GM23338 (cell line): ENCODE measurements at regions not wholly inside any gene's neighbourhood (a gene's known extent, or its start where the extent isn't known, plus 50 kb on each side); places are given as distances from the start of the nearest gene placed in this dataset.

Source experiments
- ATAC-seq: fragments of 200-7000 bp; cut with Tn5 transposase; 3 replicates; pipeline ENCODE4 v1.9.1; 2020
- DNase-seq: peaks from one replicate; pipeline ENCODE4 v3.0.0-alpha.2; 2015; ENCODE audit warnings: low spot score
- H2AFZ ChIP-seq: fragments of 200-600 bp; sonication (generic); 2 replicates; pipeline ENCODE4 v1.8.0; 2016; ENCODE audit warnings: antibody characterized with exemption, mild to moderate bottlenecking, moderate library complexity
- H3F3A ChIP-seq: fragments of 200-600 bp; sonication (generic); replicated peaks from 2 replicates; pipeline ENCODE4 v1.8.0; 2017; ENCODE audit warnings: antibody characterized with exemption, mixed run types, low read depth
- H3K27ac ChIP-seq: fragments of 200-600 bp; sonication (generic); 2 replicates; pipeline ENCODE4 v1.6.1; 2016; ENCODE audit warnings: low read depth
- H3K27me3 ChIP-seq: fragments of 200-600 bp; sonication (generic); 2 replicates; pipeline ENCODE4 v1.8.0; 2016; ENCODE audit warnings: mild to moderate bottlenecking, mixed run types, moderate library complexity; ENCODE audit not compliant: insufficient read depth
- H3K36me3 ChIP-seq: fragments of 200-600 bp; sonication (generic); 2 replicates; pipeline ENCODE4 v1.8.0; 2016; ENCODE audit warnings: mild to moderate bottlenecking; ENCODE audit not compliant: insufficient read depth
- H3K4me1 ChIP-seq: fragments of 200-600 bp; sonication (generic); 2 replicates; pipeline ENCODE4 v1.8.0; 2016; ENCODE audit warnings: mild to moderate bottlenecking, moderate library complexity; ENCODE audit not compliant: insufficient read depth
- H3K4me2 ChIP-seq: fragments of 200-600 bp; sonication (generic); 2 replicates; pipeline ENCODE4 v1.7.1; 2017; ENCODE audit warnings: mixed run types
- H3K4me3 ChIP-seq: fragments of 200-600 bp; sonication (generic); 2 replicates; pipeline ENCODE4 v1.6.1; 2016; ENCODE audit warnings: mixed run types
- H3K79me2 ChIP-seq: fragments of 200-600 bp; sonication (generic); replicated peaks from 2 replicates; pipeline ENCODE4 v1.8.0; 2017; ENCODE audit warnings: mild to moderate bottlenecking; ENCODE audit not compliant: insufficient read depth
- H3K9me2 ChIP-seq: fragments of 200-600 bp; sonication (generic); 2 replicates; pipeline ENCODE4 v1.8.0; 2017; ENCODE audit not compliant: insufficient read depth
- H4K20me1 ChIP-seq: fragments of 200-600 bp; sonication (generic); replicated peaks from 2 replicates; pipeline ENCODE4 v1.8.0; 2017; ENCODE audit warnings: mild to moderate bottlenecking; ENCODE audit not compliant: insufficient read depth
- H3K27ac Mint-ChIP-seq: 2 replicates; pipeline ENCODE4 v1.8.0; 2020; ENCODE audit warnings: inconsistent platforms, mild to moderate bottlenecking, moderate library complexity, mixed read lengths
- H3K27me3 Mint-ChIP-seq: 3 replicates; pipeline ENCODE4 v1.8.0; 2022; ENCODE audit warnings: low read depth, mild to moderate bottlenecking, moderate library complexity, mixed read lengths, inconsistent platforms; ENCODE audit not compliant: insufficient read depth, poor library complexity
- H3K36me3 Mint-ChIP-seq: 3 replicates; pipeline ENCODE4 v1.8.0; 2021; ENCODE audit warnings: low read depth, mild to moderate bottlenecking, inconsistent platforms, moderate library complexity, mixed read lengths
- H3K4me1 Mint-ChIP-seq: 3 replicates; pipeline ENCODE4 v1.8.0; 2020; ENCODE audit warnings: mild to moderate bottlenecking, inconsistent platforms, mixed read lengths
- H3K4me3 Mint-ChIP-seq: 3 replicates; pipeline ENCODE4 v1.8.0; 2021; ENCODE audit warnings: moderate library complexity, mild to moderate bottlenecking, inconsistent platforms, mixed read lengths
- H3K9me3 Mint-ChIP-seq: 3 replicates; pipeline ENCODE4 v1.8.0; 2020; ENCODE audit warnings: moderate library complexity, mild to moderate bottlenecking, inconsistent platforms, mixed read lengths
- CREB1 ChIP-seq: fragments of 250-450 bp; sonication (Bioruptor Pico); IDR thresholded peaks from 2 replicates; pipeline ENCODE4 v1.5.0; 2020; ENCODE audit warnings: low read depth, mild to moderate bottlenecking, moderate library complexity
- EZH2 ChIP-seq: fragments of 200-600 bp; sonication (generic); IDR thresholded peaks from one replicate; pipeline ENCODE4 v1.8.0; 2017; ENCODE audit warnings: antibody characterized with exemption, mild to moderate bottlenecking, low read depth; ENCODE audit not compliant: unreplicated experiment
- EZH2phosphoT487 ChIP-seq: fragments of 200-600 bp; sonication (generic); IDR thresholded peaks from one replicate; pipeline ENCODE4 v1.8.1; 2018; ENCODE audit warnings: antibody characterized with exemption; ENCODE audit not compliant: unreplicated experiment
- JUNB ChIP-seq: IDR thresholded peaks from one replicate; pipeline ENCODE4 v1.6.1; 2016; ENCODE audit warnings: antibody characterized with exemption; ENCODE audit not compliant: unreplicated experiment
- NANOG ChIP-seq: IDR thresholded peaks from 2 replicates; pipeline ENCODE4 v1.6.1; 2016; ENCODE audit warnings: antibody characterized with exemption, borderline replicate concordance
- POLR2AphosphoS5 ChIP-seq: IDR thresholded peaks from 2 replicates; pipeline ENCODE4 v1.6.1; 2016; ENCODE audit warnings: antibody characterized with exemption, low read depth
- REST ChIP-seq: IDR thresholded peaks from one replicate; pipeline ENCODE4 v1.6.1; 2018; ENCODE audit warnings: antibody characterized with exemption; ENCODE audit not compliant: unreplicated experiment
- STAT1 ChIP-seq: IDR thresholded peaks from one replicate; pipeline ENCODE4 v1.6.1; 2016; ENCODE audit warnings: antibody characterized with exemption; ENCODE audit not compliant: unreplicated experiment
- ZNF114 ChIP-seq: fragments of 250-450 bp; sonication (Bioruptor Pico); IDR thresholded peaks from 2 replicates; pipeline ENCODE4 v1.5.0; 2020; ENCODE audit warnings: mild to moderate bottlenecking, moderate library complexity
- ZNF331 ChIP-seq: fragments of 250-450 bp; sonication (Bioruptor Pico); IDR thresholded peaks from 2 replicates; pipeline ENCODE4 v1.5.0; 2020; ENCODE audit warnings: low read depth, mild to moderate bottlenecking, moderate library complexity
- ZNF462 ChIP-seq: fragments of 250-450 bp; sonication (Bioruptor Pico); IDR thresholded peaks from 2 replicates; pipeline ENCODE4 v1.5.0; 2020; ENCODE audit warnings: mild to moderate bottlenecking, moderate library complexity
- TF ChIP-seq, protein P1 (sequence below): IDR thresholded peaks from 2 replicates; pipeline ENCODE4 v1.6.1; 2016; ENCODE audit warnings: antibody characterized with exemption
- TF ChIP-seq, protein P2 (sequence below), 2 experiments: fragments of 200-600 bp in 1 of 2; sonication (generic) in 1 of 2; conservative IDR thresholded peaks; 2 replicates each; pipeline versions ENCODE4 v1.5.1 to v1.6.1; 2016 to 2017; ENCODE audit warnings: antibody characterized with exemption in 2 of 2, low read depth in 2 of 2, mild to moderate bottlenecking in 2 of 2, moderate library complexity in 1 of 2

- Histone ChIP-seq H3K4me3 (no peak overlapping the region), H3K36me3 (no peaks in the 10 kb centered on the region), H3K9me2 (no peaks in the 10 kb centered on the region), H3K4me2 (no peak overlapping the region), H4K20me1 (no peaks in the 10 kb centered on the region), H3K79me2 (no peaks in the 10 kb centered on the region), H3F3A (no peaks in the 10 kb centered on the region), H3K27me3 (no peaks in the 10 kb centered on the region), H3K4me1 (no peaks in the 10 kb centered on the region), H2AFZ (peak overlapping the region; percentile 25; the same call in 1 of the 2 replicates), H3K27ac (no peak overlapping the region)
- H3K4me3 Mint-ChIP-seq = no peak overlapping the region
- no peak overlapping the region for H3K27ac Mint-ChIP-seq
- ATAC-seq (no peak), DNase-seq (no peak)
- no peaks in the 10 kb centered on the region for H3K36me3 Mint-ChIP-seq
- no peaks in the 10 kb centered on the region for H3K9me3 Mint-ChIP-seq
- TF ChIP-seq, protein P1, sequence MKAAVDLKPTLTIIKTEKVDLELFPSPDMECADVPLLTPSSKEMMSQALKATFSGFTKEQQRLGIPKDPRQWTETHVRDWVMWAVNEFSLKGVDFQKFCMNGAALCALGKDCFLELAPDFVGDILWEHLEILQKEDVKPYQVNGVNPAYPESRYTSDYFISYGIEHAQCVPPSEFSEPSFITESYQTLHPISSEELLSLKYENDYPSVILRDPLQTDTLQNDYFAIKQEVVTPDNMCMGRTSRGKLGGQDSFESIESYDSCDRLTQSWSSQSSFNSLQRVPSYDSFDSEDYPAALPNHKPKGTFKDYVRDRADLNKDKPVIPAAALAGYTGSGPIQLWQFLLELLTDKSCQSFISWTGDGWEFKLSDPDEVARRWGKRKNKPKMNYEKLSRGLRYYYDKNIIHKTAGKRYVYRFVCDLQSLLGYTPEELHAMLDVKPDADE = no peak
- TF ChIP-seq, protein P2, sequence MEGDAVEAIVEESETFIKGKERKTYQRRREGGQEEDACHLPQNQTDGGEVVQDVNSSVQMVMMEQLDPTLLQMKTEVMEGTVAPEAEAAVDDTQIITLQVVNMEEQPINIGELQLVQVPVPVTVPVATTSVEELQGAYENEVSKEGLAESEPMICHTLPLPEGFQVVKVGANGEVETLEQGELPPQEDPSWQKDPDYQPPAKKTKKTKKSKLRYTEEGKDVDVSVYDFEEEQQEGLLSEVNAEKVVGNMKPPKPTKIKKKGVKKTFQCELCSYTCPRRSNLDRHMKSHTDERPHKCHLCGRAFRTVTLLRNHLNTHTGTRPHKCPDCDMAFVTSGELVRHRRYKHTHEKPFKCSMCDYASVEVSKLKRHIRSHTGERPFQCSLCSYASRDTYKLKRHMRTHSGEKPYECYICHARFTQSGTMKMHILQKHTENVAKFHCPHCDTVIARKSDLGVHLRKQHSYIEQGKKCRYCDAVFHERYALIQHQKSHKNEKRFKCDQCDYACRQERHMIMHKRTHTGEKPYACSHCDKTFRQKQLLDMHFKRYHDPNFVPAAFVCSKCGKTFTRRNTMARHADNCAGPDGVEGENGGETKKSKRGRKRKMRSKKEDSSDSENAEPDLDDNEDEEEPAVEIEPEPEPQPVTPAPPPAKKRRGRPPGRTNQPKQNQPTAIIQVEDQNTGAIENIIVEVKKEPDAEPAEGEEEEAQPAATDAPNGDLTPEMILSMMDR (conservative IDR thresholded peaks at IDR 0.05; ENCODE audit: low read depth in 2 of 2) = no peak
- no peak for TF ChIP-seq JUNB
- no peak for TF ChIP-seq NANOG
- TF ChIP-seq POLR2AphosphoS5 = no peak
- TF ChIP-seq REST = no peak
- TF ChIP-seq EZH2phosphoT487 = no peak
- TF ChIP-seq CREB1 = no peak
- no peak for TF ChIP-seq EZH2
- no peak for TF ChIP-seq ZNF462
- TF ChIP-seq ZNF114 (CRISPR knock-in tag) = no peak
- no peak for TF ChIP-seq ZNF331 (CRISPR knock-in tag)
- no peak for TF ChIP-seq STAT1
- H3K4me1 Mint-ChIP-seq = no peaks in the 10 kb centered on the region
- no peaks in the 10 kb centered on the region for H3K27me3 Mint-ChIP-seq
Observed at GRCh38 chr4:126784966-126785580, 847.7 kb upstream of the INTU start.
